Prostate gland (tissue), 2 donors: ENCODE measurements at regions not wholly inside any gene's neighbourhood (a gene's known extent, or its start where the extent isn't known, plus 50 kb on each side); places are given as distances from the start of the nearest gene placed in this dataset.

ENCODE experiments used
- DNase-seq: peaks from one replicate; pipeline ENCODE4 v3.0.0-alpha.2; 2019; ENCODE audit warnings: low spot score
- H3K27ac ChIP-seq, 2 donors: fragments of 200-600 bp; sonication (generic); 2 replicates each; pipeline ENCODE4 v1.5.1; 2017 to 2019
- H3K27me3 ChIP-seq: fragments of 200-600 bp; sonication (generic); replicated peaks from 2 replicates; pipeline ENCODE4 v1.5.1; 2019; ENCODE audit not compliant: insufficient read depth
- H3K36me3 ChIP-seq, 2 donors: fragments of 200-600 bp; sonication (generic); 1 replicate in 1 of 2; 2 replicates in 1 of 2; pipeline versions ENCODE4 v1.5.1 to v1.8.1; 2017 to 2019
- H3K4me1 ChIP-seq: fragments of 200-600 bp; sonication (generic); replicated peaks from 2 replicates; pipeline ENCODE4 v1.5.1; 2019
- H3K4me3 ChIP-seq, 2 donors: fragments of 200-600 bp; sonication (generic); 2 replicates each; pipeline ENCODE4 v1.5.1; 2017 to 2019
- H3K9me3 ChIP-seq: fragments of 200-600 bp; sonication (generic); 2 replicates; pipeline ENCODE4 v1.5.1; 2017
- POLR2A ChIP-seq: fragments of 450-650 bp; IDR thresholded peaks from one replicate; pipeline ENCODE4 v1.6.1; 2016; ENCODE audit warnings: antibody characterized with exemption, mild to moderate bottlenecking
- POLR2AphosphoS5 ChIP-seq: sonication (generic); formaldehyde crosslinking; IDR thresholded peaks from one replicate; pipeline ENCODE4 v1.6.1; 2017; ENCODE audit warnings: antibody characterized with exemption
- WGBS: methylation state at CpG from one replicate; pipeline ENCODE4 v1.1.5; 2018; 5-methylcytosine and 5-hydroxymethylcytosine counted together
- intact Hi-C: fragments of 100-400 bp; cut with DNase I; formaldehyde crosslinking; loops from one replicate; pipeline ENCODE4 v1.14.2; 2022
- TF ChIP-seq, protein P1 (sequence below), 4 experiments: fragments of 200-600 bp in 2 of 4; fragments of 450-650 bp in 2 of 4; sonication (generic) in 2 of 4; IDR thresholded peaks; 1 replicate in 3 of 4; 2 replicates in 1 of 4; pipeline ENCODE4 v1.5.1; 2016 to 2019; ENCODE audit warnings: antibody characterized with exemption in 4 of 4, mild to moderate bottlenecking in 2 of 4, moderate library complexity in 2 of 4

DNA sequence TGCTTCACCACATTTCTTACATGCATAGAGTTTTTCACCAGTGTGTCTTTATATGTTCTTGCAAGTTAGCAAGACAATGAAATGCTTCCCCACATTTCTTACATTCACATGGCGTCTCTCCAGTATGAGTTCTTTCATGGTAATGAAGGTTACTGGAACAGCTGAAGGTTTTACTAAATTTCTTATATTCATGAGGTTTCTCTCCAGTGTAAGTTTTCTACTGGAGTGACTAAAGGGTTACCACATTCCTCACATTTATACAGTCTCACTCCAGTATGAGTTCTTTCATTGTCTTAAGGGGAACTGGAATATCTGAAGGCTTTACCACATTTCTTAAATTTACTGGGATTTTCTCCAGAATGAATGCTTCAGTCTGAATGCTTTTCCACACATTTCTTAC lies 350.3 kb downstream of the MAT2B start:
- no peak for TF ChIP-seq POLR2AphosphoS5
- TF ChIP-seq, protein P1, sequence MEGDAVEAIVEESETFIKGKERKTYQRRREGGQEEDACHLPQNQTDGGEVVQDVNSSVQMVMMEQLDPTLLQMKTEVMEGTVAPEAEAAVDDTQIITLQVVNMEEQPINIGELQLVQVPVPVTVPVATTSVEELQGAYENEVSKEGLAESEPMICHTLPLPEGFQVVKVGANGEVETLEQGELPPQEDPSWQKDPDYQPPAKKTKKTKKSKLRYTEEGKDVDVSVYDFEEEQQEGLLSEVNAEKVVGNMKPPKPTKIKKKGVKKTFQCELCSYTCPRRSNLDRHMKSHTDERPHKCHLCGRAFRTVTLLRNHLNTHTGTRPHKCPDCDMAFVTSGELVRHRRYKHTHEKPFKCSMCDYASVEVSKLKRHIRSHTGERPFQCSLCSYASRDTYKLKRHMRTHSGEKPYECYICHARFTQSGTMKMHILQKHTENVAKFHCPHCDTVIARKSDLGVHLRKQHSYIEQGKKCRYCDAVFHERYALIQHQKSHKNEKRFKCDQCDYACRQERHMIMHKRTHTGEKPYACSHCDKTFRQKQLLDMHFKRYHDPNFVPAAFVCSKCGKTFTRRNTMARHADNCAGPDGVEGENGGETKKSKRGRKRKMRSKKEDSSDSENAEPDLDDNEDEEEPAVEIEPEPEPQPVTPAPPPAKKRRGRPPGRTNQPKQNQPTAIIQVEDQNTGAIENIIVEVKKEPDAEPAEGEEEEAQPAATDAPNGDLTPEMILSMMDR (IDR thresholded peaks at IDR 0.05): no peak
- TF ChIP-seq POLR2A: no peak
- H3K27ac ChIP-seq: no peak overlapping the region
- H3K4me1 ChIP-seq: no peaks in the 10 kb centered on the region
- no peak overlapping the region for H3K4me3 ChIP-seq
- intact Hi-C loops: no loop called here
- no peaks in the 10 kb centered on the region for H3K27me3 ChIP-seq
- H3K36me3 ChIP-seq: no peaks in the 10 kb centered on the region
- no peaks in the 10 kb centered on the region for H3K9me3 ChIP-seq
- WGBS: 90% methylated on average over 1 of the region's 1 CpG
- no peak for DNase-seq

GRCh38 chr5:163861670-163862069 lies 356.3 kb downstream of the MAT2B start:
- DNase-seq: no peak
- H3K4me3 ChIP-seq: no peak overlapping the region
- no peaks in the 10 kb centered on the region for H3K9me3 ChIP-seq
- no peak overlapping the region for H3K27ac ChIP-seq
- no peaks in the 10 kb centered on the region for H3K4me1 ChIP-seq
- no peaks in the 10 kb centered on the region for H3K27me3 ChIP-seq
- WGBS: 87% methylated on average over 3 of the region's 3 CpGs
- H3K36me3 ChIP-seq: no peaks in the 10 kb centered on the region
- intact Hi-C loops: no loop called here
- TF ChIP-seq, protein P1 (IDR thresholded peaks at IDR 0.05): no peak
- TF ChIP-seq POLR2AphosphoS5: no peak
- TF ChIP-seq POLR2A: no peak

DNA sequence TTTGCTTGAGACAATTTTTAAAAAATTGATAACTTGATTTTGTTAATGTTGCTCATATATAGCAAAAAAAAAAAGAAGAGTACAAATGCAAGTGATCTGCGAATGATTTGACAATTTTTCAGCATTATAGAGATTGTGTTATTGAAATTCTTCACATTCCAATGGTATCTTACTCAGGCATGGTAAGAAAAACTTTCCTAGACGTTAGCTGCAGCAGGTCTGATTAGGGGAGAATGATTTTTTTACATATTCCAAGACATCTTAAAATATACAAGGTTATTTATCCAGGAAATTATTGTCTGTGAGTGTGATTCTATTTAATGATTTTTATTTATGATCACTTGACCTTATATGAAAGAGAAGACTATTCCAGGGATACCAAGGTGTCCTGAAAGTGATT lies 361.9 kb downstream of the MAT2B start:
- Histone ChIP-seq H3K27me3 (no peaks in the 10 kb centered on the region), H3K4me3 (no peak overlapping the region), H3K9me3 (no peaks in the 10 kb centered on the region), H3K4me1 (no peaks in the 10 kb centered on the region), H3K36me3 (no peaks in the 10 kb centered on the region), H3K27ac (no peak overlapping the region)
- WGBS: 40% methylated on average over 2 of the region's 2 CpGs
- TF ChIP-seq POLR2A (no peak), POLR2AphosphoS5 (no peak)
- TF ChIP-seq, protein P1 (IDR thresholded peaks at IDR 0.05): no peak
- intact Hi-C loops: no loop called here
- DNase-seq: no peak

GRCh38 chr5:163867738-163868137 lies 362.3 kb downstream of the MAT2B start:
- H3K4me3 ChIP-seq: no peak overlapping the region
- TF ChIP-seq POLR2AphosphoS5 (no peak), POLR2A (no peak)
- TF ChIP-seq, protein P1 (IDR thresholded peaks at IDR 0.05): no peak
- whole genome bisulfite sequencing: 43% methylated on average over 3 of the region's 3 CpGs
- no peaks in the 10 kb centered on the region for H3K4me1 ChIP-seq
- no peaks in the 10 kb centered on the region for H3K9me3 ChIP-seq
- intact Hi-C loops: no loop called here
- DNase-seq: no peak
- no peaks in the 10 kb centered on the region for H3K36me3 ChIP-seq
- no peak overlapping the region for H3K27ac ChIP-seq
- H3K27me3 ChIP-seq: no peaks in the 10 kb centered on the region

DNA sequence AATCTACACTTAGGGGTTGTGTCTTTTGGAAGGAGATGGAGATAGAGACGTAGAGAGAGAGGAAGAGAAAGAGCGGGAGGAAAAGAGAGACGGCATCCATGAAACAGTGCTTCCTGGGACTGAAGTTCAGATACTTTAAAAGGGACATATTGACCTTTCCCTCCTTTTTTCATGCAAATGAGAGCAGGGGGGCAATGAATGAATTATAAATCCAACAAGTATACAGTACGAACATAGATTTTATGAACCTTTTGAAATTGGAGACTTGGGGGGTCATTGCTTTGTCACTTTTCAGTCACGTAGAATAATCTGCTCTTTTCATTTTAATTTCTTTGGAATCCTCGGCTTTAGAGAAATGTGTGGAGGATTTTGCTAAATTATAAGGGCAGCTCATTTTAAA lies 364.2 kb downstream of the MAT2B start:
- Histone ChIP-seq H3K36me3 (no peaks in the 10 kb centered on the region), H3K9me3 (no peaks in the 10 kb centered on the region), H3K4me1 (no peaks in the 10 kb centered on the region), H3K27me3 (no peaks in the 10 kb centered on the region), H3K4me3 (no peak overlapping the region), H3K27ac (no peak overlapping the region)
- WGBS: 73% methylated on average over 6 of the region's 6 CpGs
- intact Hi-C loops: no loop called here
- no peak for TF ChIP-seq POLR2AphosphoS5
- TF ChIP-seq, protein P1 (IDR thresholded peaks at IDR 0.05): no peak
- TF ChIP-seq POLR2A: no peak
- no peak for DNase-seq
